NAMALWA (cell line): ENCODE measurements at regions not wholly inside any gene's neighbourhood (a gene's known extent, or its start where the extent isn't known, plus 50 kb on each side); places are given as distances from the start of the nearest gene placed in this dataset.

Experiments used
- DNase-seq: peaks from one replicate; pipeline ENCODE4 v3.0.0-alpha.2; 2015; ENCODE audit warnings: low spot score

- no peak for DNase-seq
Measured at GRCh38 chr5:2696156-2696807, 55.2 kb downstream of the IRX2 start.

- DNase-seq: no peak
Measured at GRCh38 chr5:2695200-2695891, 56.1 kb downstream of the IRX2 start.

GRCh38 chr5:2691530-2691929 lies 59.9 kb downstream of the IRX2 start:
- no peak for DNase-seq

- no peak for DNase-seq
Measured at GRCh38 chr5:2690293-2690692, 61.2 kb downstream of the IRX2 start.

- no peak for DNase-seq
Measured at GRCh38 chr5:2688586-2688985, 62.9 kb downstream of the IRX2 start.

GRCh38 chr5:2687746-2688145 lies 63.7 kb downstream of the IRX2 start:
- DNase-seq: no peak

- no peak for DNase-seq
Measured at GRCh38 chr5:2686321-2687124, 65.0 kb downstream of the IRX2 start.

GRCh38 chr5:2685651-2686272 lies 65.7 kb downstream of the IRX2 start:
- no peak for DNase-seq

- no peak for DNase-seq
Measured at GRCh38 chr5:2684606-2685005, 66.9 kb downstream of the IRX2 start.

GRCh38 chr5:2683720-2684119 lies 67.8 kb downstream of the IRX2 start:
- no peak for DNase-seq

- DNase-seq: no peak
Measured at GRCh38 chr5:2681476-2681875, 70.0 kb downstream of the IRX2 start.

- no peak for DNase-seq
Measured at GRCh38 chr5:2680979-2681378, 70.5 kb downstream of the IRX2 start.

- DNase-seq: no peak
Measured at GRCh38 chr5:2677689-2678088, 73.8 kb downstream of the IRX2 start.

GRCh38 chr5:2675548-2675947 lies 75.9 kb downstream of the IRX2 start:
- DNase-seq: no peak

- no peak for DNase-seq
Measured at GRCh38 chr5:2674456-2674855, 77.0 kb downstream of the IRX2 start.

- DNase-seq: no peak
Measured at GRCh38 chr5:2670940-2671339, 80.5 kb downstream of the IRX2 start.

- DNase-seq: no peak
Measured at GRCh38 chr5:2669913-2670312, 81.6 kb downstream of the IRX2 start.

- no peak for DNase-seq
Measured at GRCh38 chr5:2669259-2669658, 82.2 kb downstream of the IRX2 start.

GRCh38 chr5:2666081-2666480 lies 85.4 kb downstream of the IRX2 start:
- DNase-seq: no peak

- DNase-seq: no peak
Measured at GRCh38 chr5:2663489-2663888, 88.0 kb downstream of the IRX2 start.

GRCh38 chr5:2660315-2660714 lies 91.2 kb downstream of the IRX2 start:
- no peak for DNase-seq

GRCh38 chr5:2658881-2659470 lies 92.5 kb downstream of the IRX2 start:
- no peak for DNase-seq
